ENCODE measurements at regions not wholly inside any gene's neighbourhood (a gene's known extent, or its start where the extent isn't known, plus 50 kb on each side); places are given as distances from the start of the nearest gene placed in this dataset.

DNA sequence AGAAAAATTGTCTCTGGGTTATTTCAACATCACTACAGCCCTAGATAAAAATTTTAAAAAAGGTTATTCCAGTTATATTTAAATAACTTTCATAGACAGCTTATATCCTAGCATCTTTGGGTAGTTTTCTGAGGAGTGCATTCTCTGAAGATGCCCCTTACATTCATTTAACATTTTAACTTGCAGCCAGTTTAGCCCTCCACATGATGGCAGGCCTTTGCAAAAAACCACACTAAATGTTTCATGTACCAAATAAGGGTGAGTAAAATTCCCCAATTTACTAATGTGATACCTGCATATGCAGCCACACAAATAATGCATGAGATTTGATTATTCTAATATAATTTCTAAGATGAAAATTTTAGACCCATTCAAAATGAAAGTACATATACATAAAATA, 108.4 kb upstream of the ZWINT start:
- H2AFZ ChIP-seq (ENCODE audit: low read length), result no peak overlapping the region
- no peak for TF ChIP-seq RNF2 (conservative IDR thresholded peaks at IDR 0.05; ENCODE audit: low read depth)
- TF ChIP-seq MXI1 (IDR thresholded peaks at IDR 0.05; ENCODE audit: borderline replicate concordance, low read depth, low read length), result no peak
- TF ChIP-seq HDAC1 (CRISPR knock-in tag; IDR thresholded peaks at IDR 0.05), result no peak
- TF ChIP-seq, protein P1, sequence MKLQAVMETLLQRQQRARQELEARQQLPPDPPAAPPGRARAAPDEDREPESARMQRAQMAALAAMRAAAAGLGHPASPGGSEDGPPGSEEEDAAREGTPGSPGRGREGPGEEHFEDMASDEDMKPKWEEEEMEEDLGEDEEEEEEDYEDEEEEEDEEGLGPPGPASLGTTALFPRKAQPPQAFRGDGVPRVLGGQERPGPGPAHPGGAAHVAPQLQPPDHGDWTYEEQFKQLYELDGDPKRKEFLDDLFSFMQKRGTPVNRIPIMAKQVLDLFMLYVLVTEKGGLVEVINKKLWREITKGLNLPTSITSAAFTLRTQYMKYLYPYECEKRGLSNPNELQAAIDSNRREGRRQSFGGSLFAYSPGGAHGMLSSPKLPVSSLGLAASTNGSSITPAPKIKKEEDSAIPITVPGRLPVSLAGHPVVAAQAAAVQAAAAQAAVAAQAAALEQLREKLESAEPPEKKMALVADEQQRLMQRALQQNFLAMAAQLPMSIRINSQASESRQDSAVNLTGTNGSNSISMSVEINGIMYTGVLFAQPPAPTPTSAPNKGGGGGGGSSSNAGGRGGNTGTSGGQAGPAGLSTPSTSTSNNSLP (IDR thresholded peaks at IDR 0.05; ENCODE audit: low read depth, low read length), result no peak
- TF ChIP-seq, protein P2, sequence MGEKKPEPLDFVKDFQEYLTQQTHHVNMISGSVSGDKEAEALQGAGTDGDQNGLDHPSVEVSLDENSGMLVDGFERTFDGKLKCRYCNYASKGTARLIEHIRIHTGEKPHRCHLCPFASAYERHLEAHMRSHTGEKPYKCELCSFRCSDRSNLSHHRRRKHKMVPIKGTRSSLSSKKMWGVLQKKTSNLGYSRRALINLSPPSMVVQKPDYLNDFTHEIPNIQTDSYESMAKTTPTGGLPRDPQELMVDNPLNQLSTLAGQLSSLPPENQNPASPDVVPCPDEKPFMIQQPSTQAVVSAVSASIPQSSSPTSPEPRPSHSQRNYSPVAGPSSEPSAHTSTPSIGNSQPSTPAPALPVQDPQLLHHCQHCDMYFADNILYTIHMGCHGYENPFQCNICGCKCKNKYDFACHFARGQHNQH (CRISPR knock-in tag; IDR thresholded peaks at IDR 0.05), result no peak
- no peak for TF ChIP-seq ZNF17 (CRISPR knock-in tag; IDR thresholded peaks at IDR 0.05)
- TF ChIP-seq PAX8 (CRISPR knock-in tag; IDR thresholded peaks at IDR 0.05; ENCODE audit: borderline replicate concordance), result no peak
- TF ChIP-seq ARID2 (CRISPR knock-in tag; IDR thresholded peaks at IDR 0.05; ENCODE audit: borderline replicate concordance), result no peak
- TF ChIP-seq ZFP90 (CRISPR knock-in tag; IDR thresholded peaks at IDR 0.05; ENCODE audit: borderline replicate concordance), result no peak
- TF ChIP-seq, protein P3, sequence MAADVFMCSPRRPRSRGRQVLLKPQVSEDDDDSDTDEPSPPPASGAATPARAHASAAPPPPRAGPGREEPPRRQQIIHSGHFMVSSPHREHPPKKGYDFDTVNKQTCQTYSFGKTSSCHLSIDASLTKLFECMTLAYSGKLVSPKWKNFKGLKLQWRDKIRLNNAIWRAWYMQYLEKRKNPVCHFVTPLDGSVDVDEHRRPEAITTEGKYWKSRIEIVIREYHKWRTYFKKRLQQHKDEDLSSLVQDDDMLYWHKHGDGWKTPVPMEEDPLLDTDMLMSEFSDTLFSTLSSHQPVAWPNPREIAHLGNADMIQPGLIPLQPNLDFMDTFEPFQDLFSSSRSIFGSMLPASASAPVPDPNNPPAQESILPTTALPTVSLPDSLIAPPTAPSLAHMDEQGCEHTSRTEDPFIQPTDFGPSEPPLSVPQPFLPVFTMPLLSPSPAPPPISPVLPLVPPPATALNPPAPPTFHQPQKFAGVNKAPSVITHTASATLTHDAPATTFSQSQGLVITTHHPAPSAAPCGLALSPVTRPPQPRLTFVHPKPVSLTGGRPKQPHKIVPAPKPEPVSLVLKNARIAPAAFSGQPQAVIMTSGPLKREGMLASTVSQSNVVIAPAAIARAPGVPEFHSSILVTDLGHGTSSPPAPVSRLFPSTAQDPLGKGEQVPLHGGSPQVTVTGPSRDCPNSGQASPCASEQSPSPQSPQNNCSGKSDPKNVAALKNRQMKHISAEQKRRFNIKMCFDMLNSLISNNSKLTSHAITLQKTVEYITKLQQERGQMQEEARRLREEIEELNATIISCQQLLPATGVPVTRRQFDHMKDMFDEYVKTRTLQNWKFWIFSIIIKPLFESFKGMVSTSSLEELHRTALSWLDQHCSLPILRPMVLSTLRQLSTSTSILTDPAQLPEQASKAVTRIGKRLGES (CRISPR knock-in tag; IDR thresholded peaks at IDR 0.05; ENCODE audit: borderline replicate concordance), result no peak
- no peak for TF ChIP-seq ZNF484 (CRISPR knock-in tag; IDR thresholded peaks at IDR 0.05; ENCODE audit: borderline replicate concordance, low read depth)
- TF ChIP-seq, protein P4, sequence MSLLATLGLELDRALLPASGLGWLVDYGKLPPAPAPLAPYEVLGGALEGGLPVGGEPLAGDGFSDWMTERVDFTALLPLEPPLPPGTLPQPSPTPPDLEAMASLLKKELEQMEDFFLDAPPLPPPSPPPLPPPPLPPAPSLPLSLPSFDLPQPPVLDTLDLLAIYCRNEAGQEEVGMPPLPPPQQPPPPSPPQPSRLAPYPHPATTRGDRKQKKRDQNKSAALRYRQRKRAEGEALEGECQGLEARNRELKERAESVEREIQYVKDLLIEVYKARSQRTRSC (CRISPR knock-in tag; IDR thresholded peaks at IDR 0.05; ENCODE audit: low read depth), result no peak
- TF ChIP-seq, protein P5, sequence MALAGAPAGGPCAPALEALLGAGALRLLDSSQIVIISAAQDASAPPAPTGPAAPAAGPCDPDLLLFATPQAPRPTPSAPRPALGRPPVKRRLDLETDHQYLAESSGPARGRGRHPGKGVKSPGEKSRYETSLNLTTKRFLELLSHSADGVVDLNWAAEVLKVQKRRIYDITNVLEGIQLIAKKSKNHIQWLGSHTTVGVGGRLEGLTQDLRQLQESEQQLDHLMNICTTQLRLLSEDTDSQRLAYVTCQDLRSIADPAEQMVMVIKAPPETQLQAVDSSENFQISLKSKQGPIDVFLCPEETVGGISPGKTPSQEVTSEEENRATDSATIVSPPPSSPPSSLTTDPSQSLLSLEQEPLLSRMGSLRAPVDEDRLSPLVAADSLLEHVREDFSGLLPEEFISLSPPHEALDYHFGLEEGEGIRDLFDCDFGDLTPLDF (CRISPR knock-in tag; IDR thresholded peaks at IDR 0.05), result no peak
- no peak for TF ChIP-seq ZNF672 (CRISPR knock-in tag; IDR thresholded peaks at IDR 0.05)
- TF ChIP-seq PBX2 (CRISPR knock-in tag; IDR thresholded peaks at IDR 0.05), result no peak
- no peak for TF ChIP-seq SRF (IDR thresholded peaks at IDR 0.05; ENCODE audit: low read depth, low read length)

More for the DNA sequence above, 108.4 kb upstream of the ZWINT start:
- Histone ChIP-seq H3K4me2 (ENCODE audit: low read depth, low read length) (no peak overlapping the region), H3K9me3 (ENCODE audit: low read length) (no peaks in the 10 kb centered on the region; the same call in 1 of the 2 replicates), H3K36me3 (replicated peaks in 1 of 2; ENCODE audit: control insufficient read depth in 1 of 2, insufficient read depth in 2 of 2, low read length in 2 of 2) (no peaks in the 10 kb centered on the region), H3K27me3 (ENCODE audit: control insufficient read depth in 1 of 2, insufficient read depth in 2 of 2, low read length in 2 of 2) (no peaks in the 10 kb centered on the region), H4K20me1 (ENCODE audit: insufficient read depth, low read length) (no peaks in the 10 kb centered on the region), H3K4me1 (ENCODE audit: insufficient read depth, low read length) (no peaks in the 10 kb centered on the region), H3K27ac (ENCODE audit: extremely low read length, insufficient read depth, low read length) (no peak overlapping the region), H3K79me2 (ENCODE audit: insufficient read depth, low read length) (no peaks in the 10 kb centered on the region), H3K9ac (ENCODE audit: insufficient read depth, low read depth, low read length) (no peak overlapping the region), H3K4me3 (replicated peaks in 1 of 3; ENCODE audit: insufficient read depth in 1 of 3, low read depth in 2 of 3, low read length in 3 of 3) (no peak overlapping the region)
- ChIA-PET POLR2A (no interaction called here), CTCF (ENCODE audit: low intra/inter-chr PET ratio, low total read pairs) (no interaction called here)
- no peak for DNase-seq (ENCODE audit: low spot score)
- no peak for ATAC-seq
- intact Hi-C loops (cut with micrococcal nuclease; ENCODE audit: unreplicated experiment), result no loop called here
- no peak for FAIRE-seq
- no TSS peak for BruUV-seq (replicated peaks)
- in situ Hi-C loops (cut with HindIII; ENCODE audit: extremely low pct_ligation_motif_present, low pct_unique_long_range_greater_than_20kb), result no loop called here

Measured in HepG2 (cell line).